Nephron progenitor cell (in vitro differentiated cells): ENCODE measurements at regions not wholly inside any gene's neighbourhood (a gene's known extent, or its start where the extent isn't known, plus 50 kb on each side); places are given as distances from the start of the nearest gene placed in this dataset.
"Not testable (repeated sequence)": the region's sequence is repeated elsewhere in the genome, so short reads cannot be mapped to it uniquely, and the experiment has no call there.

Experiments used
- DNase-seq: peaks from one replicate; pipeline ENCODE4 v3.0.0; 2021
- H3K27ac Mint-ChIP-seq: 2 replicates; pipeline ENCODE4 v1.8.0; 2021; ENCODE audit warnings: mild to moderate bottlenecking, moderate library complexity, mixed read lengths
- H3K27me3 Mint-ChIP-seq: 2 replicates; pipeline ENCODE4 v1.8.0; 2021; ENCODE audit warnings: mild to moderate bottlenecking, low read depth, mixed read lengths; ENCODE audit not compliant: poor library complexity
- H3K36me3 Mint-ChIP-seq: 2 replicates; pipeline ENCODE4 v1.8.0; 2021; ENCODE audit warnings: low read depth, mixed read lengths
- H3K4me1 Mint-ChIP-seq: 2 replicates; pipeline ENCODE4 v1.8.0; 2021; ENCODE audit warnings: mixed read lengths
- H3K4me3 Mint-ChIP-seq: 2 replicates; pipeline ENCODE4 v1.8.0; 2021; ENCODE audit warnings: mild to moderate bottlenecking, moderate library complexity, mixed read lengths
- H3K9me3 Mint-ChIP-seq: 2 replicates; pipeline ENCODE4 v1.8.0; 2021; ENCODE audit warnings: mild to moderate bottlenecking, moderate library complexity, mixed read lengths
- TF ChIP-seq, protein P1 (sequence below): fragments of 200-600 bp; sonication (generic); IDR thresholded peaks from 2 replicates; pipeline ENCODE4 v1.5.0; 2021; ENCODE audit warnings: antibody characterized with exemption

GRCh38 chr7:152931633-152932032 lies 172.1 kb downstream of the ACTR3B start:
- Mint-ChIP-seq H3K4me3 (no peak overlapping the region), H3K4me1 (peaks cover 12% of the 10 kb centered on the region), H3K9me3 (peaks cover 7% of the 10 kb centered on the region), H3K27ac (no peak overlapping the region), H3K36me3 (no peaks in the 10 kb centered on the region), H3K27me3 (peaks cover 24% of the 10 kb centered on the region)
- no peak for DNase-seq
- TF ChIP-seq, protein P1, sequence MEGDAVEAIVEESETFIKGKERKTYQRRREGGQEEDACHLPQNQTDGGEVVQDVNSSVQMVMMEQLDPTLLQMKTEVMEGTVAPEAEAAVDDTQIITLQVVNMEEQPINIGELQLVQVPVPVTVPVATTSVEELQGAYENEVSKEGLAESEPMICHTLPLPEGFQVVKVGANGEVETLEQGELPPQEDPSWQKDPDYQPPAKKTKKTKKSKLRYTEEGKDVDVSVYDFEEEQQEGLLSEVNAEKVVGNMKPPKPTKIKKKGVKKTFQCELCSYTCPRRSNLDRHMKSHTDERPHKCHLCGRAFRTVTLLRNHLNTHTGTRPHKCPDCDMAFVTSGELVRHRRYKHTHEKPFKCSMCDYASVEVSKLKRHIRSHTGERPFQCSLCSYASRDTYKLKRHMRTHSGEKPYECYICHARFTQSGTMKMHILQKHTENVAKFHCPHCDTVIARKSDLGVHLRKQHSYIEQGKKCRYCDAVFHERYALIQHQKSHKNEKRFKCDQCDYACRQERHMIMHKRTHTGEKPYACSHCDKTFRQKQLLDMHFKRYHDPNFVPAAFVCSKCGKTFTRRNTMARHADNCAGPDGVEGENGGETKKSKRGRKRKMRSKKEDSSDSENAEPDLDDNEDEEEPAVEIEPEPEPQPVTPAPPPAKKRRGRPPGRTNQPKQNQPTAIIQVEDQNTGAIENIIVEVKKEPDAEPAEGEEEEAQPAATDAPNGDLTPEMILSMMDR, result no peak

DNA sequence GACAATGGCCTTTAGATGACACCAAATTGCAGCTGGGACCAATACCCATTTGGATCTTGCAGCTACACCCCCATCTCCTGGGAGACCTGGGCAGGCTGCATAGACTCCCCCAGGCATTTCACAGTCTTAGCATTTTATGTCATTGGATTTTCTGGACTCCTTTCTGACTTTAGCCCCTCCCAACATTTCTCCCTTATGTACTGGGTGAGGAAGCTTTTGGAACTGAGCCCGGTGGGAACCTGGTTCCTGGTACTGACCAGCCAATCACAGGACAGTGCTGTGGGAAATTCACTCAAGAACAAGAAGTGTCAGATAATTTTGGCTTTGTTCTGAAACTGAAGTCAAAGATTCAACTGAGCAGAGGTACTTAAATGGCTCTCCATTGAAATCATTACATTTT lies 177.7 kb downstream of the ACTR3B start:
- Mint-ChIP-seq H3K36me3 (no peaks in the 10 kb centered on the region), H3K4me3 (no peak overlapping the region), H3K27ac (no peak overlapping the region), H3K4me1 (peaks cover 12% of the 10 kb centered on the region), H3K27me3 (peaks cover 18% of the 10 kb centered on the region), H3K9me3 (no peaks in the 10 kb centered on the region)
- DNase-seq, result no peak
- TF ChIP-seq, protein P1, result no peak

GRCh38 chr7:152946616-152947015 lies 187.1 kb downstream of the ACTR3B start:
- H3K36me3 Mint-ChIP-seq, H3K4me1 Mint-ChIP-seq, H3K27ac Mint-ChIP-seq, DNase-seq, H3K4me3 Mint-ChIP-seq, H3K27me3 Mint-ChIP-seq, H3K9me3 Mint-ChIP-seq: not testable (repeated sequence)

GRCh38 chr7:152947686-152948085 lies 188.1 kb downstream of the ACTR3B start:
- peaks cover 3% of the 10 kb centered on the region for H3K27me3 Mint-ChIP-seq

DNA sequence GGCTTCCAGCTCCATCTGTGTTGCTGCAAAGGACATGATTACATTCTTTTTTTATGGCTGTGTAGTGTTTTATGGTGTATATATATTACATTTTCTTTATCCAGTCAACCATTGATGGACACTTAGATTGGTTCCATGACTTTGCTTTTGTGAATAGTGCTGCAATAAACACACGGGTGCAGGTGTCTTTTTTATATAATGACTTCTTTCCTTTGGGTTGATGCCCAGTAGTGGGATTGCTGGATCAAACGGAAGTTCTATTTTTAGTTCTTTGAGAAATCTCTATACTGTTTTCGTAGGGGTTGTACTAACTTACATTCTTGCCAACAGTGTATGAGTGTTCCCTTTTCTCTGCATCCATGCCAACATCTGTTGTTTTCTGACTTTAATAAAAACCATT lies 189.7 kb downstream of the ACTR3B start:
- Mint-ChIP-seq H3K4me3 (no peak overlapping the region), H3K4me1 (no peaks in the 10 kb centered on the region), H3K36me3 (peaks cover 5% of the 10 kb centered on the region), H3K27me3 (peaks cover 3% of the 10 kb centered on the region), H3K27ac (no peak overlapping the region), H3K9me3 (peaks cover 7% of the 10 kb centered on the region)
- no peak for DNase-seq
- TF ChIP-seq, protein P1, result no peak

More at GRCh38 chr7:152947686-152948085, 188.1 kb downstream of the ACTR3B start:
- H3K9me3 Mint-ChIP-seq, result peaks cover 7% of the 10 kb centered on the region
- no peak for DNase-seq
- no peak overlapping the region for H3K4me3 Mint-ChIP-seq
- no peaks in the 10 kb centered on the region for H3K4me1 Mint-ChIP-seq
- peaks cover 5% of the 10 kb centered on the region for H3K36me3 Mint-ChIP-seq
- TF ChIP-seq, protein P1, result no peak
- H3K27ac Mint-ChIP-seq, result no peak overlapping the region

DNA sequence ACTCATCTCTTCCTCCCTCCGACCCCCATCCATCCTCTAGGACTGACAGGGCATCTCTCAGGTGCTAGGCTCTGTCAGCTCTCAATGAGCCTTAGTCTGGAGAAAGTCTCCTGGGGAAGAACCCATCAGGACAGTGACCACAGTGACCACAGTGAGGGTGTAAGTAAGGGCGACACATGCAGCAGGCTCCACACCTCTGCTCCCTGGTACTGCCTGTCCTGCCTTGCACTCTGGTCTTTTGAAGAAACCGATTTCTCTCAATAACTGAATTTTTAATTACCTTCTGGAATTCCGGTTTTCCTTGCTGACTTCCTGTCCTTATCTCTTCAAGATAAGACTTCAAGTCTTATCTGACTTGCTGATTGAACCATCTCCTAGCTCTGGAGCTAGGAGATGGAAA lies 190.2 kb downstream of the ACTR3B start:
- Mint-ChIP-seq H3K36me3 (peaks cover 5% of the 10 kb centered on the region), H3K9me3 (peaks cover 7% of the 10 kb centered on the region), H3K4me1 (no peaks in the 10 kb centered on the region), H3K4me3 (no peak overlapping the region), H3K27ac (no peak overlapping the region), H3K27me3 (peaks cover 3% of the 10 kb centered on the region)
- TF ChIP-seq, protein P1, result no peak
- DNase-seq, result no peak
